ENCODE measurements at regions not wholly inside any gene's neighbourhood (a gene's known extent, or its start where the extent isn't known, plus 50 kb on each side); places are given as distances from the start of the nearest gene placed in this dataset.

DNA sequence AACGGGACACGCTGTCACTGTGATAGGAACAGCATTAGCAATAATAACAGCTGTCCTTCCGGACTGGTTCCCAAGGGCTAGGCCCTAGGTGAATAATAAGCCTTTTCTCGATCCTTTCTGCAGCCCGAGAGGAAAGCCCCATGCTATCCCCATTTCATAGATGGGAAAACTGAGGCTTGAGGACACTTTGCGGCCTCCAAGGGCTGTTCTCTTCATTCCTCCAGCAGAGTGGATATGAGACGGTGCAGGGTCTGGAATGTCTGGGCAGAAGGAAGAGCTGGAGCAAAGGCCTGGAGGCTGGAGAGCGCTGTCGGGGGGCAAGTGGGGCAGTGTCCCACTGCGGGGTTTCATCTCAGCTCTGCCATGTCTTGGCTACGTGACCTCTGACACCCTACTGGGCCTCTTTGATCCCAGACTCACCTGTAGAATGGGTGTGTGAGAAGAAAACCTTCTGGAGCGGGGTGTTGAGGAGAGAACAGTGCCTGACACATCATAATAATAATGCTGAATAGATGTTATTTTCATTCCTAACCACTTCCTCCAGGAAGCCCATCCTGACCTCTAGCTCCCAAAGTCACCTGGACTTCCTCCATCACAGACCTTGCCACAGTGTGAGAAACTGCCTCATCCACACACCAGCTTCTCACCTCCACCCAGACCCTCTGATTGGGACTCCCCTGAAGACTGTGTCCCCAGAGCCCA is 74.8 kb downstream of the CEBPB start:
- Mint-ChIP-seq H3K36me3 (ENCODE audit: low read depth) (no peaks in the 10 kb centered on the region), H3K4me1 (ENCODE audit: low read depth) (peaks cover 7% of the 10 kb centered on the region), H3K27ac (no peak overlapping the region), H3K27me3 (ENCODE audit: low read depth) (peaks cover under 1% of the 10 kb centered on the region), H3K4me3 (no peak overlapping the region), H3K9me3 (no peaks in the 10 kb centered on the region)
- no peak for DNase-seq (ENCODE audit: low spot score)

DNA sequence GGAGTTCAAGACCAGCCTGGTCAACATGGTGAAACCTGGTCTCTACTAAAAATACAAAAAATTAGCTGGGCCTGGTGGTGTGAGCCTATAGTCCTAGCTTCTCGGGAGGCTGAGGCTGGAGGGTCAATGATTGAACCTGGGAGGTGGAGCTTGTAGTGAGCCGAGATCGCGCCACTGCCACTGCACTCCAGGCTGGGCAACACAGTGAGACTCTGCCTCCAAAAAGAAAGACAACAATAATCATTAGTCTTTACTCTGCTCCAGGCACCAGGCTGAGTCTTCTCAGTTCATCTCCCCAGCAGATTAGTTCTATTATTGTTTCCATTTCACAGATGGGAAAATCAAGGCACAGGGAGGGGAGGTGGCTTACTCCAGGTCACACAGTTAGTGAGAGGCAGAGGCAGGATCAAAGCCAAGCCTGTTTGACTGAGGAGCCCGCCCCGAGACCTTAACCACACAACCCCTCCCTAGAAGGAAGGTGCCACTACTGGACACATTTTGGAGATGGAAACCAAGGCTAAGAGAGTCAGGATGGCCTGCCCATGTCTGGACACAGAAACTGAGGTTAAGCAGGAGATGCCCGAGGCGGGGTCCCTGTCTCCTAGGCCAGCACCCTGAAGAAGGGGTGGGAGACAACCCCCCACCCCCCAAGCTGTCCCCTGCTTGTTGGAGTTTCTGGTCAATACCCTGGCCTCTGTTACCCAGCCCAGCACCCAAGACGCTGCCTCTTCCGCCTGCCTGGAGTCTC is 75.8 kb downstream of the CEBPB start:
- Mint-ChIP-seq H3K36me3 (ENCODE audit: low read depth) (no peaks in the 10 kb centered on the region), H3K27me3 (ENCODE audit: low read depth) (peaks cover 9% of the 10 kb centered on the region), H3K4me1 (ENCODE audit: low read depth) (peaks cover 13% of the 10 kb centered on the region), H3K27ac (no peak overlapping the region), H3K9me3 (no peaks in the 10 kb centered on the region), H3K4me3 (no peak overlapping the region)
- no peak for DNase-seq (ENCODE audit: low spot score)

DNA sequence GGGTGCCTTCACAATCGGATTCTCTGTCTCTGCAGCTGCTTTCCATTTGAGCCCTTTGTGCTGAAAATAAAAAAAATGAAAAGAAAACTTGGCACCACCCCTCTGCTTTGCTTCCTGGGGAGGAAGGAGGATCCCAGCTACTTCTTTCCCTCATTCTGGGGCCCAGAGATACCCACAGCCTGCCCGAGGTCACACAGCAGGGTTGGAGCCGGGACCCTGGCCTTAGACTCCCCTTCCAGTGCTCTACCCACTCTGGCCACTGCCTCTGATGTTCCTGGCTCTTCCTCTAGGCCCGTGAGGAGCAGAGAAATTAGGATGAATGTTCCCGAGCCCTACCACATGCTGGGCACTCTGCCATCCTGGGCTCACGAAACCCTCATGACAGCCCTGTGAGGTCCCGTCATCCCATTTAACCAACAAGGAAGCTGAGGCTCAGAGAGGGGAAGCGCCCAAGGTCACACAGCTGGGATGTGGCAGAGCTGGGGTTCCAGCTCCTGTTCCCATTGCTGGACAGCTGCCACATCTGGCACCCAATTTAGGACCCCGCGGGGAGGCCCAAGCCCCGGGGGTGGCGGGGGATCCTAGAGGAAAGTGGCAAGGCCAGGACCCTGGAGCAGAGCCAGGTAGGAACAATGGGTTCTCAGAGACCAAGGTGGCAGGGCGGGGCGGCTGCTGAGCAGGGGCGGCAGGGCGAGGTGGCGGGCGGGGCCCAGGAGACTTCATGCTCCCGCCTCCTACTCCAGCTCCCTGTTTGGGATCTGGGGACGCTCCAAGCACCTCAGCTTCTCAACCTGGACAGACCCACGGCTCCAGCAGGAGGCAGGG is 76.6 kb downstream of the CEBPB start:
- Mint-ChIP-seq H3K9me3 (no peaks in the 10 kb centered on the region), H3K27me3 (ENCODE audit: low read depth) (peaks cover 10% of the 10 kb centered on the region), H3K36me3 (ENCODE audit: low read depth) (no peaks in the 10 kb centered on the region), H3K27ac (no peak overlapping the region), H3K4me3 (no peak overlapping the region), H3K4me1 (ENCODE audit: low read depth) (peaks cover 13% of the 10 kb centered on the region)
- DNase-seq (ENCODE audit: low spot score) = no peak

DNA sequence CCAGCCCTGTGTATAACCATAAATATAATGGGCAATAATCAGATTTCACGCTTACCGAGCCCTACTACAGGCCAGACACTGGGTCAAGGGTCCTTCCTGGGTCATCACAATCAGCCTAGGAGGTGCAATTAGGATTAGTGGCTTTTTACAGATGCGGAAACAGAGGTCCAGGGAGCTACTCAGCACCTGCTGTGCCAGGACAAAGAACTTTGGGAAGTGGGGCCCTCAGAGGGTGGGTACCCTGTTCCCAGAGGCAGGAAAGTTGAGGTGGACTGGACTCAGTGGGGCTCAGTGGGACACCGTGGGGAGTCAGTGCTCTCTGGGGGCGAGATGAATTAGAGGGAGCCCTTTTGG is 77.2 kb downstream of the CEBPB start:
- no peaks in the 10 kb centered on the region for H3K9me3 Mint-ChIP-seq
- H3K27ac Mint-ChIP-seq = no peak overlapping the region
- H3K27me3 Mint-ChIP-seq (ENCODE audit: low read depth) = peaks cover 10% of the 10 kb centered on the region
- DNase-seq (ENCODE audit: low spot score) = no peak
- peaks cover 13% of the 10 kb centered on the region for H3K4me1 Mint-ChIP-seq (ENCODE audit: low read depth)
- no peaks in the 10 kb centered on the region for H3K36me3 Mint-ChIP-seq (ENCODE audit: low read depth)
- no peak overlapping the region for H3K4me3 Mint-ChIP-seq

DNA sequence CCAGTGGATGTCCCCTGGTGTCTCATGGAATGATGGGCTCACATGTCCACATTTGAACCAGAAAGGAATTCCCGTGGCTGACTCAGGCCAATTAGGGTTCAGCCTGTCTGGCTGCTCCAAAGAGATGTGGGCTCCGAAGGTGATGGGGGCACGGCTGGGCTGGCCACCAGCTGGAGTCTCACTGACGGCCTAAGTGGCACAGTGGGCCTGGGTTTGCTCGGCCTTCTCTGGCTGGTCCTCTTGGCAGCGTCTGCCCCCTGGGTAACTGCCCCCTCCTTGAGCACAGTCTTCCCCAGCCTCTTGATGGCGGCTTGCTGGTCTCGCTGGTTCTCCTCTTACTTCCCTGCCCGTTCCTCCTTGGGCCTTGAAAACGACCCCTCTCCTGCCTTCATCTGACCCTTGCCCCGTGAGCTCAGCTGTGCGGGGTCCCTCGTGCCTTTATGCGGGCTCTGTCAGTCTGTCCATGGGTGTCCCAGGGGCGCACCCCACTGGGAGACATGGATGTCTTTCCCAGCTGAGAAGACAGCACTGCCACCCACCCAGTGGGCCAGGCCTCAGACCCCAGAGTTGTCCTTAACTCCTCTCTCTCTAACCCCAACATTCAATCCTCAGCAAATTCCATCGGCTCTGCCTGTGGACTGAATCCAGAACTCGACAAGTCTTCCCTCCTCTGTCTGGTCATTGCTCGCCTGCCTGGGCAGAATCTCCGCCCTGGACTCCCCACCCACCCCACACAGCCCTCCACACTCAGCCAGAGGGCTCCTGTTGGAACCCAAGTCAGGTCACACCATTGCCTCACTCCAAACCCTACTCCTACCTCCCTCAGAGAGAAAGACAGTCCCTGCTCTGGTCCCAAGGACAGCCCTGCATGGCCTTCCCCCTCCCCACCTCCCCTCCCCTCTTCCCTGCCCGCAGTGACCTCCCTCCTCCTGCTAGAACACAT is 78.7 kb downstream of the CEBPB start:
- peaks cover 10% of the 10 kb centered on the region for H3K27me3 Mint-ChIP-seq (ENCODE audit: low read depth)
- H3K4me1 Mint-ChIP-seq (ENCODE audit: low read depth) = peaks cover 13% of the 10 kb centered on the region
- H3K36me3 Mint-ChIP-seq (ENCODE audit: low read depth) = no peaks in the 10 kb centered on the region
- no peak for DNase-seq (ENCODE audit: low spot score)
- H3K9me3 Mint-ChIP-seq = no peaks in the 10 kb centered on the region
- H3K27ac Mint-ChIP-seq = no peak overlapping the region
- H3K4me3 Mint-ChIP-seq = no peak overlapping the region

DNA sequence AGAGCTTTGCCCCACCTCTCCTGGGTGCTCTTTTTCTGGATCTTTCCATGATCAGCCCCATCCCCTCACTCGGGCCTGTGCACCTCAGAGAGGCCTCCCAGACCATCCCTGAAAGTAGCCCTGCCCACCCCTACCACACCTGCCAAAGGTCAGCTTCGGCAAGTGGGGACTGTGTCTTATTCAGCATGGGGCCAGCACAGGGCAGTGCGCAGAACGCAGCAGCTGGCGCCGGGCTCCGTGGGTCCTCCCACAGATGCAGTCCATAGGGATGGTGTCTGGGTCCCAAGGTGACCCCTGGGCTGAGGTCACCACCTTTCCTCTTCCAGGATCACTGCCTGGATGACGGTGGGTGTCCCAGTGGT is 79.4 kb downstream of the CEBPB start:
- Mint-ChIP-seq H3K27me3 (ENCODE audit: low read depth) (peaks cover 10% of the 10 kb centered on the region), H3K27ac (no peak overlapping the region), H3K4me1 (ENCODE audit: low read depth) (peaks cover 13% of the 10 kb centered on the region), H3K36me3 (ENCODE audit: low read depth) (no peaks in the 10 kb centered on the region), H3K9me3 (no peaks in the 10 kb centered on the region), H3K4me3 (no peak overlapping the region)
- no peak for DNase-seq (ENCODE audit: low spot score)

DNA sequence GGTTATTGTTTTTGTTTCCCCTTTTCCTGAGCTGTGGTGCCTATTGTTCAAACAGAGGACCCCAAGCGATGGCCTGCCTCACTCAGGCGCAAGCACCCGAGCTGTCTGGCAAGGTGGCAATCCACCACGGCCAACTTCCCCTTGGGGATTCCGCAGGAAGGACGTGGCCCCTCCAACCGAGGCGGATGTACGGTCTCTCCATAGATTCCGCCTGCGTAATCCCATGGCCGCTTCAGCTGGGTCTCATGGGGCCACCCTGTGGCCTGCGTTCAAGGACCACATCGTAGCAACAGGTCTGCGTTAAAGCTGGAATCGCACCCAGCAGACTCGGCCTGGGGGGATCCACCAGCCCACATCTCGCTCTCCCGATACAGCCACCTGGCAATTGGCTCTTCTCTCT is 79.9 kb downstream of the CEBPB start:
- H3K4me1 Mint-ChIP-seq (ENCODE audit: low read depth) = peaks cover 9% of the 10 kb centered on the region
- no peak overlapping the region for H3K27ac Mint-ChIP-seq
- peaks cover 10% of the 10 kb centered on the region for H3K27me3 Mint-ChIP-seq (ENCODE audit: low read depth)
- H3K9me3 Mint-ChIP-seq = no peaks in the 10 kb centered on the region
- DNase-seq (ENCODE audit: low spot score) = no peak
- no peaks in the 10 kb centered on the region for H3K36me3 Mint-ChIP-seq (ENCODE audit: low read depth)
- H3K4me3 Mint-ChIP-seq = no peak overlapping the region

DNA sequence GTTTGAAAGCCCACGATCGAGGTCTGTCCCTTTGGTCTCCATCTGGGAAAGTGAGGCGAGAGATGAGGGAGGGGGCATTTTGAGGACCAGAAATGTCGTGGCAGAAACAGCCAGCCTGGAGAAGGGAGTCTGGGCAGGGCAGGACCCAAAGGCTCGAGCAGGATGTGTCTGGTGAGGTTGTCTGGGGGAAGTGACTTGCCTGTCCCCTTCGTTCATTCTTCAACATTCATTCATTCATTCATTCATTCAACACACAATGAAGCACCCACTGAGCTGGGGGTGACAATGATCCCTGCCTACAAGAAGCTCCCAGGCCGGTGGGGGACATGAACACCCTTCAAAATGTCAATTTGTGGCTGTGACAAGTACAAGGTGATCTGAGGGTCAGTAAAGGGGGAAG is 80.5 kb downstream of the CEBPB start:
- peaks cover 10% of the 10 kb centered on the region for H3K27me3 Mint-ChIP-seq (ENCODE audit: low read depth)

DNA sequence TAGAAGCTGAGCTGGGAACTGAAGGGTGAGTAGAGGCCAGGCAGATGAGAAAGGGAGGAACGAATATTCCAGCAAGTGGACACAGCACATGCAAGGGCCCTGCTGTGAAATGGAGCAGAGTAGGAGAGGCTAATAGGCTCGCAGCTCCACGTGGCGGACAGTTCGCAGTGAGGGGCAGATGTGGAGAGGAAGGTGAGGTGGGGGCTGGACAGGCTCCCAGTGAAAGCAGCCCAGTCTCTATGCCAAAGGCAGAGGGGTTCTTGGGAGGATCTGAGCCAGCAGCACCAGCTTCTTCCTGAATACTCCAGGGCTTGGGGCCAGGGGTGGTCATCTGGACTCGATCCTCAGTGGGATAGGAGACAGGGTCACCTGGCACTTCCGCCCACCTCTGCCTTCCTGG is 81.0 kb downstream of the CEBPB start:
- Mint-ChIP-seq H3K4me1 (ENCODE audit: low read depth) (peaks cover 6% of the 10 kb centered on the region), H3K36me3 (ENCODE audit: low read depth) (no peaks in the 10 kb centered on the region), H3K27ac (no peak overlapping the region), H3K27me3 (ENCODE audit: low read depth) (peaks cover 10% of the 10 kb centered on the region), H3K4me3 (no peak overlapping the region), H3K9me3 (no peaks in the 10 kb centered on the region)
- no peak for DNase-seq (ENCODE audit: low spot score)

More for the DNA sequence above, 80.5 kb downstream of the CEBPB start:
- Mint-ChIP-seq H3K27ac (no peak overlapping the region), H3K36me3 (ENCODE audit: low read depth) (no peaks in the 10 kb centered on the region), H3K4me1 (ENCODE audit: low read depth) (peaks cover 6% of the 10 kb centered on the region), H3K9me3 (no peaks in the 10 kb centered on the region), H3K4me3 (no peak overlapping the region)
- DNase-seq (ENCODE audit: low spot score) = no peak

DNA sequence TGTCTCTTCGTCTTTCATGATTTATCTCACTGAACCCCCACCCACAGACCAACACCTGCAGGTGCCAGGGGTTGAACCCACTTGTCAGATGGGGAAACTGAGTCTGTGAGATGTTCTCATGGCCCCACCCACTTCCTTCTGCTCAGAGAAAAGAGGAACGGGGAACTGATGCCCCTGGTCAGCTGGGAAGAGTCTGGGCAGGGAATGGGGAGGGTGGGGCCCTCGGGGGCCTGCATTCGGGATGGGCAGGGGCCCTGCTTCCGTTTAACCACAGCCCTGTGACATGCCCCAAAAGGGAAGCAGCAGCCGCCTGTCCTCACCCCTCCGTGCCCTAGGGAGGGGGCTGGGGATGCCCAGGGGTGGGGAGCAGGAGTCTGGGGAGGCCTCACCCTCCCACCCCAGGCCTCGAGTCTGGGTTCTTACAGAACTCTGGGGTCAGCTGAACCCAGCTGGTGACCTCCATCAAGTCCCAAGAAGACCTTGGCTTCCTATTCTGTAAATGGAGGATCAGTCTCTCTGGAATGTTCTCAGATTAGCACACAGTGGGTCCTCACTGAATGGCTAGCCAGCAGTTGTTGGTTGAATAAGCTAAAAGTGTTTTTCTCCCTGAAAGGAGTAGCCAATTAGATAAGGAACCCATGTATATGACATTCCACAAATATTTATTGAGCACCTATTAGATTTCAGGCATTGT is 81.5 kb downstream of the CEBPB start:
- Mint-ChIP-seq H3K27me3 (ENCODE audit: low read depth) (peaks cover 10% of the 10 kb centered on the region), H3K36me3 (ENCODE audit: low read depth) (no peaks in the 10 kb centered on the region), H3K4me1 (ENCODE audit: low read depth) (peaks cover 6% of the 10 kb centered on the region), H3K27ac (no peak overlapping the region), H3K9me3 (no peaks in the 10 kb centered on the region), H3K4me3 (no peak overlapping the region)
- DNase-seq (ENCODE audit: low spot score) = no peak

DNA sequence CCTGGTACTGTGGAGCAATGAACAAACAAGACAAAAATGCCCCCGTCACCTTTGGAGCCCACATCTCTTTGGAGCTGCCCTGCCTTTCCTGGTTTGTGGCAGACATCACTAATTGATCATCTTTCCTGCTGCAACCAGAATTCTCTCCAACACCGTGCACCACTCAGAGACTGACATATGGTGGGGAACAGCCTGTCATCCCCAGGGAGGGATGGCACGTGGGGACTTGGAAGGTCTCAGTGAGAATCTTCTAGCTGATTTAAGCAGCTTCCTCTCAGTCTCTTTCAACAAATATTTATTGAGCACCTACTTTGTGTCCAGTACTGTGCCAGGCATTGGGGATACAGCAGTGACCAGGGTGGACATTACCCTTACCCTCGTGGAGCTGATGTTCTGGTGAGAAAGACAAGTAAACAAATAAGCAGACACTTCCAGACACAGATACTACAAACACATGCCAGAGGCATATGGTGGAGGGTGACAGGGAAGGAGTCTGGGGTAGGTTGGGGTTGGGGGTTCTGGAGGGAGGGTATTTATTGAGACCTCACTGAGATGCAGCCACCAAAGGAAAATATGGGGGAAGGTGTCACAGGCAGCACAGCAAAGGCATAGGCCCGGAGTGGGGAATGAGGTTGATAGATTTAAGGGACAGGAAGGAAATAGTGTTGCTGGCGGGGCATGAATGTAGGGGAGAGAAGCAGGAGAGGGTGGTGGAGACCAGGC is 82.3 kb downstream of the CEBPB start:
- no peak for DNase-seq (ENCODE audit: low spot score)
- Mint-ChIP-seq H3K27ac (peak overlapping the region; percentile 15), H3K4me1 (ENCODE audit: low read depth) (peaks cover 6% of the 10 kb centered on the region), H3K9me3 (no peaks in the 10 kb centered on the region), H3K36me3 (ENCODE audit: low read depth) (no peaks in the 10 kb centered on the region), H3K27me3 (ENCODE audit: low read depth) (peaks cover 10% of the 10 kb centered on the region), H3K4me3 (no peak overlapping the region)

DNA sequence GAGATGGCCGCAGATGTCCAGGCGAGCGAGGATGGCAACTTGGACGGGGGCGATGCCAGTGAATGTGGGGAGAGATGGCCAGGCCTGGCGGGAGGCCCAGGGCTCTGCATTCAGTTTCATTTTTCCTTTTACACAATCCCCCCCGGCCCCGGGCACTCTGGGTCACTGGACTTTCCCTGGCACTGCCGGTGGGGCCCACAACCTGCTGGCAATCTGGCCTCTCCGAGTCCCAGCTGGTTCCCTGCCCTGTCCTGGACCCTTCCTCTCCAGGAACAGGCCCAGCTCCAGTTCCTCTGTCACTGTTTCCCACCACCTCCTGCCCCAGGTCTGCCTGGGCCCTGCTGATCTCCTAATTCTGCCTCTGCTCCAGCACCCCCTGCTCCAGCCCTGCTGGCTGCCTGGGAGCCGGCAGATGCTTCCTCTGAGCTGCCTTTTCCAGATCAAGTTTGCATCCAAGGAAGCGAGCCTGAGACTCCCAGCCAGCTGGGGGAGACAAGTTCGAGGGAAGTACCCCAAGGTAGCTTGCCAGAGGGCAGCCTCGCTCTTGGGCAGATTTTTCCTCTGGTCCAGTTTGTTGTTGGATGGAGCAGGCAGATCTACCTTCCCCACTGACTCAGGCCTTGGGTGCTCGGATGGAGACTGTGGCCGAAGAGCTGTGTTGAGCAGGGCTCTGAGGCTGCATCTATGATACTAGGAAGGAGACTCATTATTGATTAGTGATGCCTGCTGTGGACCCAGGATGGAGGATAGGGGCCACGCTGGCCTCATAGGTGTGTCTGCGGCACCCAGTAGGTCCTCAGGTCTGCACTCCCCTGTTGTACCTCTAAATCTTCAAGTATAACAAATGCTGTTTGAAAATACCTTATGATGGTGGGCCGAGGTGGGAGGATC is 83.2 kb downstream of the CEBPB start:
- no peak overlapping the region for H3K4me3 Mint-ChIP-seq
- peaks cover 10% of the 10 kb centered on the region for H3K27me3 Mint-ChIP-seq (ENCODE audit: low read depth)
- H3K36me3 Mint-ChIP-seq (ENCODE audit: low read depth) = no peaks in the 10 kb centered on the region
- no peak overlapping the region for H3K27ac Mint-ChIP-seq
- H3K9me3 Mint-ChIP-seq = no peaks in the 10 kb centered on the region
- no peak for DNase-seq (ENCODE audit: low spot score)
- H3K4me1 Mint-ChIP-seq (ENCODE audit: low read depth) = peaks cover 6% of the 10 kb centered on the region
